Mesenchymal stem cell (in vitro differentiated cells and primary cell): ENCODE measurements at regions not wholly inside any gene's neighbourhood (a gene's known extent, or its start where the extent isn't known, plus 50 kb on each side); places are given as distances from the start of the nearest gene placed in this dataset.

Experiments used
- DNase-seq: peaks from one replicate; pipeline ENCODE4 v3.0.0-alpha.2; 2013
- H2AFZ ChIP-seq: one replicate; pipeline ENCODE4 v1.6.1; 2013; ENCODE audit warnings: low read depth, mild to moderate bottlenecking, control low read depth, inconsistent platforms, low read length, moderate library complexity
- H2AK5ac ChIP-seq: 2 replicates; pipeline ENCODE4 v1.6.1; 2013; ENCODE audit warnings: low read length, moderate library complexity, mild to moderate bottlenecking, inconsistent platforms; ENCODE audit not compliant: severe bottlenecking
- H2BK120ac ChIP-seq: one replicate; pipeline ENCODE4 v1.6.1; 2013; ENCODE audit warnings: low read depth, mild to moderate bottlenecking, inconsistent platforms, low read length, moderate library complexity
- H2BK12ac ChIP-seq, 2 experiments: one replicate each; pipeline ENCODE4 v1.6.1; 2013; ENCODE audit warnings: inconsistent platforms in 2 of 2, low read length in 2 of 2, mild to moderate bottlenecking in 2 of 2, moderate library complexity in 2 of 2, control low read depth in 1 of 2
- H2BK15ac ChIP-seq: one replicate; pipeline ENCODE4 v1.6.1; 2013; ENCODE audit warnings: mild to moderate bottlenecking, low read depth, inconsistent platforms; ENCODE audit not compliant: poor library complexity, severe bottlenecking
- H2BK5ac ChIP-seq: 2 replicates; pipeline ENCODE4 v1.6.1; 2013; ENCODE audit warnings: low read depth, mild to moderate bottlenecking, low read length, control low read depth, inconsistent platforms; ENCODE audit not compliant: poor library complexity, severe bottlenecking
- H3K14ac ChIP-seq, 2 experiments: one replicate each; pipeline ENCODE4 v1.6.1; 2013; ENCODE audit warnings: inconsistent platforms in 2 of 2, low read length in 2 of 2, control low read depth in 1 of 2, mild to moderate bottlenecking in 1 of 2, moderate library complexity in 1 of 2
- H3K18ac ChIP-seq, 2 experiments: one replicate each; pipeline ENCODE4 v1.6.1; 2013; ENCODE audit warnings: inconsistent platforms in 2 of 2, low read length in 2 of 2, control low read depth in 1 of 2, low read depth in 1 of 2, mild to moderate bottlenecking in 1 of 2
- H3K23ac ChIP-seq, 2 experiments: one replicate each; pipeline ENCODE4 v1.6.1; 2013; ENCODE audit warnings: inconsistent platforms in 2 of 2, low read length in 2 of 2, mild to moderate bottlenecking in 2 of 2, moderate library complexity in 2 of 2, control low read depth in 1 of 2
- H3K27ac ChIP-seq: 2 replicates; pipeline ENCODE4 v1.5.1; 2013; ENCODE audit warnings: mild to moderate bottlenecking, moderate library complexity, low read length, control low read depth, inconsistent platforms; ENCODE audit not compliant: poor library complexity, severe bottlenecking
- H3K27me3 ChIP-seq, 2 experiments: 2 replicates each; pipeline versions ENCODE4 v1.6.1 to v1.7.0; 2013; ENCODE audit warnings: low read length in 2 of 2, mild to moderate bottlenecking in 2 of 2, moderate library complexity in 2 of 2, control low read depth in 1 of 2, inconsistent platforms in 1 of 2; ENCODE audit not compliant: control insufficient read depth in 1 of 2, insufficient read depth in 1 of 2
- H3K36me3 ChIP-seq, 2 experiments: 2 replicates each; pipeline versions ENCODE4 v1.6.1 to v1.7.0; 2013; ENCODE audit warnings: low read length in 2 of 2, control low read depth in 1 of 2, inconsistent platforms in 1 of 2, low read depth in 1 of 2, mild to moderate bottlenecking in 1 of 2; ENCODE audit not compliant: insufficient read depth in 2 of 2, control insufficient read depth in 1 of 2
- H3K4ac ChIP-seq, 2 experiments: one replicate each; pipeline ENCODE4 v1.6.1; 2013; ENCODE audit warnings: inconsistent platforms in 2 of 2, low read length in 2 of 2, mild to moderate bottlenecking in 2 of 2, moderate library complexity in 2 of 2, control low read depth in 1 of 2, low read depth in 1 of 2
- H3K4me1 ChIP-seq: 2 replicates; pipeline ENCODE4 v1.6.1; 2013; ENCODE audit warnings: low read depth, low read length, control low read depth; ENCODE audit not compliant: control insufficient read depth, insufficient read depth
- H3K4me2 ChIP-seq: 2 replicates; pipeline ENCODE4 v1.6.1; 2013; ENCODE audit warnings: low read length, mild to moderate bottlenecking, inconsistent platforms; ENCODE audit not compliant: poor library complexity, severe bottlenecking
- H3K4me3 ChIP-seq, 2 experiments: 2 replicates each; pipeline versions ENCODE4 v1.5.1 to v1.7.0; 2013; ENCODE audit warnings: low read length in 2 of 2, mild to moderate bottlenecking in 2 of 2, control low read depth in 1 of 2, low read depth in 1 of 2; ENCODE audit not compliant: insufficient read depth in 1 of 2
- H3K79me1 ChIP-seq: replicated peaks from 2 replicates; pipeline ENCODE4 v1.6.1; 2013; ENCODE audit warnings: mild to moderate bottlenecking, control low read depth, low read length, inconsistent platforms; ENCODE audit not compliant: poor library complexity, severe bottlenecking
- H3K9ac ChIP-seq: 2 replicates; pipeline ENCODE4 v1.7.0; 2013; ENCODE audit warnings: mild to moderate bottlenecking, low read length, moderate library complexity
- H3K9me3 ChIP-seq: 2 replicates; pipeline ENCODE4 v1.7.0; 2013; ENCODE audit warnings: mild to moderate bottlenecking, low read length; ENCODE audit not compliant: control insufficient read depth
- H4K8ac ChIP-seq: one replicate; pipeline ENCODE4 v1.6.1; 2013; ENCODE audit warnings: inconsistent platforms, mild to moderate bottlenecking, low read length, moderate library complexity
- H4K91ac ChIP-seq: one replicate; pipeline ENCODE4 v1.6.1; 2013; ENCODE audit warnings: mild to moderate bottlenecking, low read length, inconsistent platforms
- WGBS: methylation state at CpG from one replicate; pipeline ENCODE4 v1.1.7; 2013; ENCODE audit warnings: mixed read lengths; 5-methylcytosine and 5-hydroxymethylcytosine counted together

GRCh38 chr5:85488295-85488694 lies 1103.6 kb upstream of the EDIL3 start:
- Histone ChIP-seq H3K23ac (no peak overlapping the region), H3K4ac (no peak overlapping the region)

GRCh38 chr5:85500869-85501268 lies 1116.2 kb upstream of the EDIL3 start:
- H4K91ac ChIP-seq = no peak overlapping the region
- no peak overlapping the region for H3K9ac ChIP-seq
- no peak overlapping the region for H3K4me3 ChIP-seq
- H2AK5ac ChIP-seq = no peak overlapping the region
- no peak overlapping the region for H3K4me2 ChIP-seq
- H2AFZ ChIP-seq = no peak overlapping the region
- no peak overlapping the region for H3K14ac ChIP-seq
- no peak overlapping the region for H3K27ac ChIP-seq
- H3K36me3 ChIP-seq = no peaks in the 10 kb centered on the region
- H2BK15ac ChIP-seq = no peak overlapping the region
- no peak overlapping the region for H2BK12ac ChIP-seq
- H3K9me3 ChIP-seq = peaks cover 8% of the 10 kb centered on the region
- no peak overlapping the region for H2BK120ac ChIP-seq
- H4K8ac ChIP-seq = no peak overlapping the region
- no peaks in the 10 kb centered on the region for H3K79me1 ChIP-seq
- no peak overlapping the region for H3K4ac ChIP-seq
- H2BK5ac ChIP-seq = no peak overlapping the region
- H3K4me1 ChIP-seq = no peaks in the 10 kb centered on the region
- no peak overlapping the region for H3K18ac ChIP-seq
- no peak overlapping the region for H3K23ac ChIP-seq
- H3K27me3 ChIP-seq = no peaks in the 10 kb centered on the region
- DNase-seq = no peak

More at GRCh38 chr5:85488295-85488694, 1103.6 kb upstream of the EDIL3 start:
- H2AFZ ChIP-seq = no peak overlapping the region
- H3K9me3 ChIP-seq = peaks cover 57% of the 10 kb centered on the region
- H3K36me3 ChIP-seq = no peaks in the 10 kb centered on the region
- H3K27ac ChIP-seq = no peak overlapping the region
- no peak overlapping the region for H2AK5ac ChIP-seq
- no peak overlapping the region for H3K18ac ChIP-seq
- no peak overlapping the region for H3K4me3 ChIP-seq
- H2BK5ac ChIP-seq = no peak overlapping the region
- H2BK15ac ChIP-seq = no peak overlapping the region
- H3K9ac ChIP-seq = no peak overlapping the region
- H4K8ac ChIP-seq = no peak overlapping the region
- H4K91ac ChIP-seq = no peak overlapping the region
- no peak overlapping the region for H2BK12ac ChIP-seq
- no peaks in the 10 kb centered on the region for H3K79me1 ChIP-seq
- H3K27me3 ChIP-seq = no peaks in the 10 kb centered on the region
- no peak overlapping the region for H3K14ac ChIP-seq
- H3K4me2 ChIP-seq = no peak overlapping the region
- H3K4me1 ChIP-seq = no peaks in the 10 kb centered on the region
- no peak overlapping the region for H2BK120ac ChIP-seq
- no peak for DNase-seq

GRCh38 chr5:85512896-85513295 lies 1104.8 kb upstream of the COX7C start:
- H3K4ac ChIP-seq = no peak overlapping the region
- no peak overlapping the region for H3K4me2 ChIP-seq
- no peak overlapping the region for H2BK15ac ChIP-seq
- 94% methylated on average over 4 of the region's 4 CpGs for WGBS
- no peak overlapping the region for H3K4me3 ChIP-seq
- H3K14ac ChIP-seq = peak overlapping the region in 1 of 2 experiments; percentile 22
- H2AFZ ChIP-seq = no peak overlapping the region
- H2AK5ac ChIP-seq = no peak overlapping the region
- H3K79me1 ChIP-seq = no peaks in the 10 kb centered on the region
- H3K23ac ChIP-seq = no peak overlapping the region
- H4K91ac ChIP-seq = no peak overlapping the region
- H3K27me3 ChIP-seq = no peaks in the 10 kb centered on the region
- H2BK12ac ChIP-seq = no peak overlapping the region
- H2BK5ac ChIP-seq = no peak overlapping the region
- no peak overlapping the region for H3K9ac ChIP-seq
- H3K4me1 ChIP-seq = no peaks in the 10 kb centered on the region
- H3K36me3 ChIP-seq = no peaks in the 10 kb centered on the region
- no peak overlapping the region for H3K27ac ChIP-seq
- H2BK120ac ChIP-seq = no peak overlapping the region
- no peaks in the 10 kb centered on the region for H3K9me3 ChIP-seq
- H3K18ac ChIP-seq = no peak overlapping the region
- DNase-seq = no peak
- no peak overlapping the region for H4K8ac ChIP-seq

- no peaks in the 10 kb centered on the region for H3K27me3 ChIP-seq
- H3K23ac ChIP-seq = no peak overlapping the region
- H2BK12ac ChIP-seq = no peak overlapping the region
- H3K36me3 ChIP-seq = no peaks in the 10 kb centered on the region
- H3K4me3 ChIP-seq = no peak overlapping the region
- no peak overlapping the region for H4K91ac ChIP-seq
- no peak overlapping the region for H3K4ac ChIP-seq
- H3K4me2 ChIP-seq = no peak overlapping the region
- H3K4me1 ChIP-seq = no peaks in the 10 kb centered on the region
- H2AFZ ChIP-seq = no peak overlapping the region
- no peak overlapping the region for H3K27ac ChIP-seq
- H3K79me1 ChIP-seq = no peaks in the 10 kb centered on the region
- H3K9ac ChIP-seq = no peak overlapping the region
- no peak overlapping the region for H2AK5ac ChIP-seq
- no peak overlapping the region for H4K8ac ChIP-seq
- no peaks in the 10 kb centered on the region for H3K9me3 ChIP-seq
- H2BK5ac ChIP-seq = no peak overlapping the region
- H3K14ac ChIP-seq = no peak overlapping the region
- H2BK120ac ChIP-seq = no peak overlapping the region
- H3K18ac ChIP-seq = no peak overlapping the region
- no peak overlapping the region for H2BK15ac ChIP-seq
- DNase-seq = no peak
Observed at GRCh38 chr5:85515588-85515987, 1102.2 kb upstream of the COX7C start.
